Smooth muscle cell (in vitro differentiated cells): ENCODE measurements at regions not wholly inside any gene's neighbourhood (a gene's known extent, or its start where the extent isn't known, plus 50 kb on each side); places are given as distances from the start of the nearest gene placed in this dataset.
A peak's percentile ranks its signal among the peaks of the same experiment; 100 is the strongest.

Experiments
- DNase-seq: peaks from one replicate; lab custom pipeline; 2025; ENCODE audit not compliant: unreplicated experiment; lab: John Stamatoyannopoulos, UW
- H2AFZ ChIP-seq: fragments of 200-600 bp; sonication (generic); 2 replicates; pipeline ENCODE4 v1.6.0; 2016; ENCODE audit warnings: antibody characterized with exemption, low read depth, mild to moderate bottlenecking
- H3F3A ChIP-seq: fragments of 200-600 bp; sonication (generic); 2 replicates; pipeline ENCODE4 v1.6.0; 2017; ENCODE audit warnings: antibody characterized with exemption, low read depth
- H3K27ac ChIP-seq: fragments of 200-600 bp; sonication (generic); 2 replicates; pipeline ENCODE4 v1.5.1; 2016; ENCODE audit warnings: low read depth, mild to moderate bottlenecking
- H3K27me3 ChIP-seq: fragments of 200-600 bp; sonication (generic); 2 replicates; pipeline ENCODE4 v1.6.1; 2016; ENCODE audit warnings: low read depth, mild to moderate bottlenecking
- H3K36me3 ChIP-seq: fragments of 200-600 bp; sonication (generic); 2 replicates; pipeline ENCODE4 v1.5.1; 2016; ENCODE audit warnings: low read depth
- H3K4me1 ChIP-seq: fragments of 200-600 bp; sonication (generic); 2 replicates; pipeline ENCODE4 v1.5.1; 2016; ENCODE audit warnings: low read depth
- H3K4me2 ChIP-seq: fragments of 200-600 bp; sonication (generic); 2 replicates; pipeline ENCODE4 v1.6.0; 2016; ENCODE audit warnings: mild to moderate bottlenecking
- H3K4me3 ChIP-seq: fragments of 200-600 bp; sonication (generic); 2 replicates; pipeline ENCODE4 v1.5.1; 2016; ENCODE audit warnings: mild to moderate bottlenecking
- H3K79me2 ChIP-seq: fragments of 200-600 bp; sonication (generic); 2 replicates; pipeline ENCODE4 v1.6.0; 2016; ENCODE audit warnings: low read depth, mild to moderate bottlenecking
- H3K9ac ChIP-seq: fragments of 200-600 bp; sonication (generic); 2 replicates; pipeline ENCODE4 v1.6.0; 2016; ENCODE audit warnings: low read depth
- H3K9me3 ChIP-seq: fragments of 200-600 bp; sonication (generic); replicated peaks from 2 replicates; pipeline ENCODE4 v1.5.1; 2016; ENCODE audit warnings: low read depth
- H4K20me1 ChIP-seq: fragments of 200-600 bp; sonication (generic); 2 replicates; pipeline ENCODE4 v1.6.0; 2016; ENCODE audit warnings: low read depth
- WGBS: methylation state at CpG from one replicate; pipeline ENCODE4 v1.1.7; 2016; ENCODE audit warnings: low lambda C conversion rate; 5-methylcytosine and 5-hydroxymethylcytosine counted together
- TF ChIP-seq, protein P1 (sequence below): fragments of 200-600 bp; sonication (generic); IDR thresholded peaks from 2 replicates; pipeline ENCODE4 v1.5.1; 2017; ENCODE audit warnings: borderline replicate concordance, mild to moderate bottlenecking, antibody characterized with exemption; ENCODE audit not compliant: insufficient read depth, poor library complexity, severe bottlenecking

DNA sequence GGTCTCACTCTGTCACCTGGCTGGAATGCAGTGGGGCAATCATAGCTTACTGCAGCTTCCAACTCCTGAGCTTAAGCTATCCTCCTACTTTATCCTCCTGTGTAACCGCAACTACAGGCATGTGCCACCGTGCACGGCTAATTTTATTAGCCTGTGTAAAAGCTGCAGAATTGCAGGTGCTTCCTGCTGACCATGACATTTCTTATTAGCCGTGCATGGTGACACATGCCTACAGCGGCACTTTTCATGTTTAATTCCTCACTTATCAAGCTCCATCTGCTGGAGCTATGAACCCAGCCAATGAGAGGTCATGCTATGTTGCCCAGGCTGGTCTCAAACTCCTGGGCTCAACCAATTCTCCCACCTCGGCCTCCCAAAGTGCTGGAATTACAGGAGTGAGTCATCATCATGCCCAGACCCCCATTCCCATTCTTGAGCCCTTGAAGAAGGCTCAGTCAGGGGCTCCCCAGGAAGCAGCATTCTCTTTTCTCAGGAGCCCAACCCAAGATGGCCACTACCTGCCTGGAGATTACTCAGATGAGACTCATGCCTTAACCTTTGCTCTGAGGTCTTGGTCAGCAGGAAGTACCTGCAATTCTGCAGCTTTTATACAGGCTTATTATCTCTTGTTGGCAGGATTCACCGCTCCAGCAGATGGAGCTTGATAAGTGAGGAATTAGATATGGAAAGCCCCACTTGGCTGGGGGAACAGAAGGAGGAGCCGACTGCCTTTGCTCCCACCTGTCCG is 503.2 kb downstream of the MED13L start:
- no peak overlapping the region for H3K4me3 ChIP-seq
- no peaks in the 10 kb centered on the region for H3K27me3 ChIP-seq
- TF ChIP-seq, protein P1, sequence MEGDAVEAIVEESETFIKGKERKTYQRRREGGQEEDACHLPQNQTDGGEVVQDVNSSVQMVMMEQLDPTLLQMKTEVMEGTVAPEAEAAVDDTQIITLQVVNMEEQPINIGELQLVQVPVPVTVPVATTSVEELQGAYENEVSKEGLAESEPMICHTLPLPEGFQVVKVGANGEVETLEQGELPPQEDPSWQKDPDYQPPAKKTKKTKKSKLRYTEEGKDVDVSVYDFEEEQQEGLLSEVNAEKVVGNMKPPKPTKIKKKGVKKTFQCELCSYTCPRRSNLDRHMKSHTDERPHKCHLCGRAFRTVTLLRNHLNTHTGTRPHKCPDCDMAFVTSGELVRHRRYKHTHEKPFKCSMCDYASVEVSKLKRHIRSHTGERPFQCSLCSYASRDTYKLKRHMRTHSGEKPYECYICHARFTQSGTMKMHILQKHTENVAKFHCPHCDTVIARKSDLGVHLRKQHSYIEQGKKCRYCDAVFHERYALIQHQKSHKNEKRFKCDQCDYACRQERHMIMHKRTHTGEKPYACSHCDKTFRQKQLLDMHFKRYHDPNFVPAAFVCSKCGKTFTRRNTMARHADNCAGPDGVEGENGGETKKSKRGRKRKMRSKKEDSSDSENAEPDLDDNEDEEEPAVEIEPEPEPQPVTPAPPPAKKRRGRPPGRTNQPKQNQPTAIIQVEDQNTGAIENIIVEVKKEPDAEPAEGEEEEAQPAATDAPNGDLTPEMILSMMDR = no peak
- 87% methylated on average over 9 of the region's 9 CpGs for WGBS
- no peaks in the 10 kb centered on the region for H3K79me2 ChIP-seq
- no peak overlapping the region for H2AFZ ChIP-seq
- no peaks in the 10 kb centered on the region for H3K36me3 ChIP-seq
- H3K9me3 ChIP-seq = no peaks in the 10 kb centered on the region
- H3K27ac ChIP-seq = no peak overlapping the region
- H3K4me2 ChIP-seq = no peak overlapping the region
- H4K20me1 ChIP-seq = no peaks in the 10 kb centered on the region
- H3F3A ChIP-seq = no peaks in the 10 kb centered on the region
- no peaks in the 10 kb centered on the region for H3K4me1 ChIP-seq
- H3K9ac ChIP-seq = no peak overlapping the region
- DNase-seq = no peak

- Histone ChIP-seq H3K4me3 (no peak overlapping the region), H3K4me1 (no peaks in the 10 kb centered on the region), H3K36me3 (no peaks in the 10 kb centered on the region), H3K79me2 (no peaks in the 10 kb centered on the region), H3F3A (no peaks in the 10 kb centered on the region), H3K9ac (no peak overlapping the region), H4K20me1 (no peaks in the 10 kb centered on the region), H3K4me2 (no peak overlapping the region), H3K27ac (no peak overlapping the region), H3K9me3 (no peaks in the 10 kb centered on the region), H2AFZ (no peak overlapping the region), H3K27me3 (no peaks in the 10 kb centered on the region)
- no peak for DNase-seq
- TF ChIP-seq, protein P1 = no peak
- WGBS = 93% methylated on average over 4 of the region's 4 CpGs
Measured at GRCh38 chr12:115771601-115772000, 505.9 kb downstream of the MED13L start.

- Histone ChIP-seq H3F3A (no peaks in the 10 kb centered on the region), H3K4me2 (no peak overlapping the region), H3K9ac (no peak overlapping the region), H3K4me1 (no peaks in the 10 kb centered on the region), H3K79me2 (no peaks in the 10 kb centered on the region), H3K4me3 (no peak overlapping the region), H2AFZ (no peak overlapping the region), H4K20me1 (no peaks in the 10 kb centered on the region), H3K36me3 (no peaks in the 10 kb centered on the region), H3K27ac (no peak overlapping the region), H3K27me3 (no peaks in the 10 kb centered on the region), H3K9me3 (no peaks in the 10 kb centered on the region)
- DNase-seq = no peak
- WGBS = 64% methylated on average over 2 of the region's 2 CpGs
- TF ChIP-seq, protein P1 = peak; percentile 32
Measured at GRCh38 chr12:115771065-115771464, 506.4 kb downstream of the MED13L start.

DNA sequence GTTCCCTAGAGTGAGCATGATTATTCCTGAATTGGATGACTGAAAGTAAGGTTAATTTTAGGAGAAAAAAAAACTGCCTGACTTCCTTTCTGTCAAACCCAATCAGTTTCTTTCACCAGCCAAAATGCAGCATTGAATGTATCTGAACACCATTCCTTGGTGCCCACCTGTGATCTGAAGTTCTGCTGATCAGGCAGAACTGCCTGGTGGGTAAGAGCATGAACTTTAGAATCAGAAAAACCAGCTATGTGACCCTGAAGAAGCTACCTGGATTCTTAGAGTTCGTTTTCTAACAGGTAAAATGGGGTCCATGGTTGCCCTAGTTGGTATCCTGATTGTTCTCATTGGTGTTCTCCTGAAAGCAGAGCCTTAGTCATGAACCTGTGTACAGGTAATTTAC is 506.9 kb downstream of the MED13L start:
- no peak for DNase-seq
- no peak overlapping the region for H3K27ac ChIP-seq
- no peaks in the 10 kb centered on the region for H4K20me1 ChIP-seq
- WGBS = 44% methylated on average over 1 of the region's 1 CpG
- H3K27me3 ChIP-seq = no peaks in the 10 kb centered on the region
- TF ChIP-seq, protein P1 = no peak
- H3K9ac ChIP-seq = no peak overlapping the region
- H3K4me1 ChIP-seq = no peaks in the 10 kb centered on the region
- no peaks in the 10 kb centered on the region for H3K79me2 ChIP-seq
- H3F3A ChIP-seq = no peaks in the 10 kb centered on the region
- H3K4me2 ChIP-seq = no peak overlapping the region
- no peak overlapping the region for H2AFZ ChIP-seq
- H3K36me3 ChIP-seq = no peaks in the 10 kb centered on the region
- H3K9me3 ChIP-seq = no peaks in the 10 kb centered on the region
- no peak overlapping the region for H3K4me3 ChIP-seq
